HepG2 (cell line): ENCODE measurements at regions not wholly inside any gene's neighbourhood (a gene's known extent, or its start where the extent isn't known, plus 50 kb on each side); places are given as distances from the start of the nearest gene placed in this dataset.

Source experiments
- CAMTA2 ChIP-seq: sonication (generic); formaldehyde crosslinking; IDR thresholded peaks from 2 replicates; pipeline ENCODE4 v1.4.0; 2020; ENCODE audit warnings: mild to moderate bottlenecking, missing genetic modification reagents, borderline replicate concordance
- REPIN1 ChIP-seq: sonication (generic); formaldehyde crosslinking; IDR thresholded peaks from 2 replicates; pipeline ENCODE4 v1.8.0; 2022; ENCODE audit warnings: missing genetic modification reagents, low read depth, mild to moderate bottlenecking, borderline replicate concordance
- RNF2 ChIP-seq: fragments of 450-650 bp; conservative IDR thresholded peaks from 2 replicates; pipeline ENCODE4 v1.6.1; 2016; ENCODE audit warnings: low read depth
- TCF7 ChIP-seq: sonication (generic); IDR thresholded peaks from 2 replicates; pipeline ENCODE4 v1.6.1; 2016; ENCODE audit warnings: antibody characterized with exemption, low read depth
- ZFP82 ChIP-seq: sonication (generic); formaldehyde crosslinking; IDR thresholded peaks from 2 replicates; pipeline ENCODE4 v1.5.1; 2020; ENCODE audit warnings: mild to moderate bottlenecking, missing genetic modification reagents, borderline replicate concordance
- ZNF777 ChIP-seq: sonication (generic); formaldehyde crosslinking; IDR thresholded peaks from 2 replicates; pipeline ENCODE4 v1.4.0; 2020; ENCODE audit warnings: missing genetic modification reagents
- TF ChIP-seq, protein P1 (sequence below): sonication (generic); formaldehyde crosslinking; conservative IDR thresholded peaks from 2 replicates; pipeline ENCODE4 v1.4.0; 2020; ENCODE audit warnings: missing genetic modification reagents
- TF ChIP-seq, protein P2 (sequence below): sonication (generic); formaldehyde crosslinking; IDR thresholded peaks from 2 replicates; pipeline ENCODE4 v1.4.0; 2020; ENCODE audit warnings: missing genetic modification reagents
- TF ChIP-seq, protein P3 (sequence below): sonication (generic); formaldehyde crosslinking; IDR thresholded peaks from 2 replicates; pipeline ENCODE4 v1.4.0; 2020; ENCODE audit warnings: missing genetic modification reagents

DNA sequence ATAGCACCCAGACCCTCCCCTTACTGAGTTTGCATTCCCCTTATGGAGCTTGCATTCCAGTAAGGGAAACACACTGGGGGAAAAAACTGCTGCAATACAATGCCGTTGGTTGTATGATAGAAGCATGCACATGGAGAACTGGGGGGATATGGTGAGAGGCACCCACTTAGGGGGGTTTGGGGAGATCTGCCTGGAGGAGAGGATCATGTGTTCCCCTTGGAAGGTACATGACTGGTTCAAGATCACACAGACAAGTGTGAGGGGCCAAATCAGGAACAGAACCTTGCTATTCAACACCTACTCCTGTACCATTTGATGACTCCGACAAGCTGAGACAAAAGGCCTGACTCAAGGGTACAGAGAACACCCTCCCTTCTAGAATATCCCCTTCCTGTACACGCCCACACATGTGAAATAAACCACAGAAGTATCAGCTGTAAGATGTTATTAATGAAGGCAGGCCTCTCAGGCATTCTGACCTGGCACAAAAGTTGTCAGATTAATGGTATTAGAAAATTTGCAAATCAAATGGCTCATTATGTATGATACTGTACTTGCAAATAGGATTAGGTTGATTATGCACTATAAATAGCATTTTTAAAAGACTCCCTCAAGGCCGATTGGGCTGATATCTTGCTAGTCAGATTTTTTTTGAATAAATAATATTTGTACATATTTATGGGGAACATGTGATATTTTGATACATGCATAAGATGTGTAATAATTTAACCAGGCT lies 122.2 kb downstream of the NPY start (continued):
- TF ChIP-seq, protein P1, sequence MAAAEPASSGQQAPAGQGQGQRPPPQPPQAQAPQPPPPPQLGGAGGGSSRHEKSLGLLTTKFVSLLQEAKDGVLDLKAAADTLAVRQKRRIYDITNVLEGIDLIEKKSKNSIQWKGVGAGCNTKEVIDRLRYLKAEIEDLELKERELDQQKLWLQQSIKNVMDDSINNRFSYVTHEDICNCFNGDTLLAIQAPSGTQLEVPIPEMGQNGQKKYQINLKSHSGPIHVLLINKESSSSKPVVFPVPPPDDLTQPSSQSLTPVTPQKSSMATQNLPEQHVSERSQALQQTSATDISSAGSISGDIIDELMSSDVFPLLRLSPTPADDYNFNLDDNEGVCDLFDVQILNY (CRISPR knock-in tag): no peak
- TF ChIP-seq TCF7 (no peak), ZNF777 (CRISPR knock-in tag) (no peak), RNF2 (no peak), CAMTA2 (CRISPR knock-in tag) (no peak), ZFP82 (no peak), REPIN1 (CRISPR knock-in tag) (no peak)
- TF ChIP-seq, protein P2, sequence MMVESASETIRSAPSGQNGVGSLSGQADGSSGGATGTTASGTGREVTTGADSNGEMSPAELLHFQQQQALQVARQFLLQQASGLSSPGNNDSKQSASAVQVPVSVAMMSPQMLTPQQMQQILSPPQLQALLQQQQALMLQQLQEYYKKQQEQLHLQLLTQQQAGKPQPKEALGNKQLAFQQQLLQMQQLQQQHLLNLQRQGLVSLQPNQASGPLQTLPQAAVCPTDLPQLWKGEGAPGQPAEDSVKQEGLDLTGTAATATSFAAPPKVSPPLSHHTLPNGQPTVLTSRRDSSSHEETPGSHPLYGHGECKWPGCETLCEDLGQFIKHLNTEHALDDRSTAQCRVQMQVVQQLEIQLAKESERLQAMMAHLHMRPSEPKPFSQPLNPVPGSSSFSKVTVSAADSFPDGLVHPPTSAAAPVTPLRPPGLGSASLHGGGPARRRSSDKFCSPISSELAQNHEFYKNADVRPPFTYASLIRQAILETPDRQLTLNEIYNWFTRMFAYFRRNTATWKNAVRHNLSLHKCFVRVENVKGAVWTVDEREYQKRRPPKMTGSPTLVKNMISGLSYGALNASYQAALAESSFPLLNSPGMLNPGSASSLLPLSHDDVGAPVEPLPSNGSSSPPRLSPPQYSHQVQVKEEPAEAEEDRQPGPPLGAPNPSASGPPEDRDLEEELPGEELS (CRISPR knock-in tag): no peak
- TF ChIP-seq, protein P3, sequence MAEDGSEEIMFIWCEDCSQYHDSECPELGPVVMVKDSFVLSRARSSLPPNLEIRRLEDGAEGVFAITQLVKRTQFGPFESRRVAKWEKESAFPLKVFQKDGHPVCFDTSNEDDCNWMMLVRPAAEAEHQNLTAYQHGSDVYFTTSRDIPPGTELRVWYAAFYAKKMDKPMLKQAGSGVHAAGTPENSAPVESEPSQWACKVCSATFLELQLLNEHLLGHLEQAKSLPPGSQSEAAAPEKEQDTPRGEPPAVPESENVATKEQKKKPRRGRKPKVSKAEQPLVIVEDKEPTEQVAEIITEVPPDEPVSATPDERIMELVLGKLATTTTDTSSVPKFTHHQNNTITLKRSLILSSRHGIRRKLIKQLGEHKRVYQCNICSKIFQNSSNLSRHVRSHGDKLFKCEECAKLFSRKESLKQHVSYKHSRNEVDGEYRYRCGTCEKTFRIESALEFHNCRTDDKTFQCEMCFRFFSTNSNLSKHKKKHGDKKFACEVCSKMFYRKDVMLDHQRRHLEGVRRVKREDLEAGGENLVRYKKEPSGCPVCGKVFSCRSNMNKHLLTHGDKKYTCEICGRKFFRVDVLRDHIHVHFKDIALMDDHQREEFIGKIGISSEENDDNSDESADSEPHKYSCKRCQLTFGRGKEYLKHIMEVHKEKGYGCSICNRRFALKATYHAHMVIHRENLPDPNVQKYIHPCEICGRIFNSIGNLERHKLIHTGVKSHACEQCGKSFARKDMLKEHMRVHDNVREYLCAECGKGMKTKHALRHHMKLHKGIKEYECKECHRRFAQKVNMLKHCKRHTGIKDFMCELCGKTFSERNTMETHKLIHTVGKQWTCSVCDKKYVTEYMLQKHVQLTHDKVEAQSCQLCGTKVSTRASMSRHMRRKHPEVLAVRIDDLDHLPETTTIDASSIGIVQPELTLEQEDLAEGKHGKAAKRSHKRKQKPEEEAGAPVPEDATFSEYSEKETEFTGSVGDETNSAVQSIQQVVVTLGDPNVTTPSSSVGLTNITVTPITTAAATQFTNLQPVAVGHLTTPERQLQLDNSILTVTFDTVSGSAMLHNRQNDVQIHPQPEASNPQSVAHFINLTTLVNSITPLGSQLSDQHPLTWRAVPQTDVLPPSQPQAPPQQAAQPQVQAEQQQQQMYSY: no peak
- TF ChIP-seq, all 625 proteins: peak for 0
